A673 (cell line): ENCODE measurements at regions not wholly inside any gene's neighbourhood (a gene's known extent, or its start where the extent isn't known, plus 50 kb on each side); places are given as distances from the start of the nearest gene placed in this dataset.

ENCODE experiments used
- BruUV-seq: library from RNA; stranded (reverse); fragments of 400-500 nt; replicated peaks from 2 replicates; lab custom pipeline; 2021; lab: Mats Ljungman, UMichigan
- CTCF ChIA-PET: fragments of 300-600 bp; sonication (Branson Sonifier 250); formaldehyde crosslinking; loops from one replicate; lab custom pipeline; 2022; ENCODE audit warnings: antibody characterized with exemption; lab: Charles Lee
- POLR2A ChIA-PET: fragments of 300-600 bp; sonication (Branson Sonifier 250); formaldehyde crosslinking; loops from one replicate; lab custom pipeline; 2022; ENCODE audit warnings: antibody characterized with exemption; ENCODE audit not compliant: low non-redundant PET; lab: Charles Lee
- DNase-seq: peaks from one replicate; pipeline ENCODE4 v3.0.0-alpha.2; 2015; ENCODE audit warnings: low spot score
- H3K27ac ChIP-seq: fragments of 200-600 bp; sonication (generic); 2 replicates; pipeline ENCODE4 v1.5.1; 2016; ENCODE audit warnings: mixed run types, low read depth, mild to moderate bottlenecking, mixed read lengths, antibody characterized with exemption, low read length; ENCODE audit not compliant: poor library complexity, severe bottlenecking
- H3K27me3 ChIP-seq: fragments of 200-600 bp; sonication (generic); replicated peaks from 2 replicates; pipeline ENCODE4 v1.6.1; 2017; ENCODE audit warnings: mixed run types, low read depth, mild to moderate bottlenecking, mixed read lengths, antibody characterized with exemption, low read length; ENCODE audit not compliant: insufficient read depth, poor library complexity
- H3K36me3 ChIP-seq: fragments of 200-600 bp; sonication (generic); 2 replicates; pipeline ENCODE4 v1.6.1; 2016; ENCODE audit warnings: mixed run types, mild to moderate bottlenecking, mixed read lengths, antibody characterized with exemption, low read length; ENCODE audit not compliant: insufficient read depth, poor library complexity, severe bottlenecking
- H3K4me1 ChIP-seq: fragments of 200-600 bp; sonication (generic); 2 replicates; pipeline ENCODE4 v1.6.1; 2017; ENCODE audit warnings: mixed run types, mild to moderate bottlenecking, mixed read lengths, antibody characterized with exemption, low read length; ENCODE audit not compliant: insufficient read depth, poor library complexity, severe bottlenecking
- H3K4me3 ChIP-seq: fragments of 200-600 bp; sonication (generic); 2 replicates; pipeline ENCODE4 v1.5.1; 2016; ENCODE audit warnings: low read depth, mixed run types, mild to moderate bottlenecking, mixed read lengths, low read length; ENCODE audit not compliant: poor library complexity, severe bottlenecking
- H3K9me3 ChIP-seq: fragments of 200-600 bp; sonication (generic); 2 replicates; pipeline ENCODE4 v1.6.1; 2016; ENCODE audit warnings: mixed run types, low read depth, mild to moderate bottlenecking, mixed read lengths, antibody characterized with exemption, low read length; ENCODE audit not compliant: poor library complexity, severe bottlenecking
- EZH2 ChIP-seq: fragments of 200-600 bp; sonication (generic); IDR thresholded peaks from 2 replicates; pipeline ENCODE4 v1.6.1; 2017; ENCODE audit warnings: borderline replicate concordance, low read depth, mild to moderate bottlenecking, mixed read lengths, antibody characterized with exemption, low read length; ENCODE audit not compliant: poor library complexity, severe bottlenecking
- intact Hi-C: fragments of 100-400 bp; cut with micrococcal nuclease; formaldehyde crosslinking; loops from one replicate; pipeline ENCODE4 v1.10.0; 2022; ENCODE audit not compliant: unreplicated experiment
- TF ChIP-seq, protein P1 (sequence below): fragments of 300-800, 200-600 bp; sonication (generic); conservative IDR thresholded peaks from 2 replicates; pipeline ENCODE4 v1.5.1; 2017; ENCODE audit warnings: low read depth, mild to moderate bottlenecking, antibody characterized with exemption, low read length, moderate library complexity, mixed read lengths

DNA sequence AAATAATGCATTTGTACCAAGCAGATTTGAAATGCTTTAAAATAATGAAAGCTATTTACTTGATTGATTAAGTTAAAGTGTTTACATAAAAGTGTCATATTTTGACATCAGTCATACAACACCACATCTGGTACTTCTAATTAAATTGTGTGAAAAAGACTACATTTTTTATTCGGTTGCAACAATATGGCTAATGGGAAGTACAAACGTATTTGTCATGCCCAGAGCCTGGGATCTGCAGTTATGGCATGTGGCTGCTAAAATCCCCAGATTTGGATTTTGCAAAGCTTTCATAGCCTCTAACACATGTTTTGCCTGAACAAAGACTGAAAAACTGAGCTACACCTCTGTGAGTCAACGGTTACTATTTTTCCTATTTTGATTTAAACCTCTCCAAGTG, 66.6 kb downstream of the LLPH start:
- Histone ChIP-seq H3K9me3 (no peaks in the 10 kb centered on the region), H3K4me1 (peaks cover 85% of the 10 kb centered on the region), H3K27me3 (no peaks in the 10 kb centered on the region), H3K4me3 (no peak overlapping the region), H3K27ac (peak overlapping the region; percentile 99), H3K36me3 (no peaks in the 10 kb centered on the region)
- ChIA-PET POLR2A (interaction anchor here (0.6 kb wide), 1 partner anchor 20 kb away, joined by 3 read pairs; no protein-coding TSS in a partner anchor), CTCF (no interaction called here)
- intact Hi-C loops: loop anchor here (10.0 kb wide), 1 partner anchor 209 kb away; no protein-coding TSS in a partner anchor
- no TSS peak for BruUV-seq
- DNase-seq: peak; percentile 55
- no peak for TF ChIP-seq EZH2
- TF ChIP-seq, protein P1, sequence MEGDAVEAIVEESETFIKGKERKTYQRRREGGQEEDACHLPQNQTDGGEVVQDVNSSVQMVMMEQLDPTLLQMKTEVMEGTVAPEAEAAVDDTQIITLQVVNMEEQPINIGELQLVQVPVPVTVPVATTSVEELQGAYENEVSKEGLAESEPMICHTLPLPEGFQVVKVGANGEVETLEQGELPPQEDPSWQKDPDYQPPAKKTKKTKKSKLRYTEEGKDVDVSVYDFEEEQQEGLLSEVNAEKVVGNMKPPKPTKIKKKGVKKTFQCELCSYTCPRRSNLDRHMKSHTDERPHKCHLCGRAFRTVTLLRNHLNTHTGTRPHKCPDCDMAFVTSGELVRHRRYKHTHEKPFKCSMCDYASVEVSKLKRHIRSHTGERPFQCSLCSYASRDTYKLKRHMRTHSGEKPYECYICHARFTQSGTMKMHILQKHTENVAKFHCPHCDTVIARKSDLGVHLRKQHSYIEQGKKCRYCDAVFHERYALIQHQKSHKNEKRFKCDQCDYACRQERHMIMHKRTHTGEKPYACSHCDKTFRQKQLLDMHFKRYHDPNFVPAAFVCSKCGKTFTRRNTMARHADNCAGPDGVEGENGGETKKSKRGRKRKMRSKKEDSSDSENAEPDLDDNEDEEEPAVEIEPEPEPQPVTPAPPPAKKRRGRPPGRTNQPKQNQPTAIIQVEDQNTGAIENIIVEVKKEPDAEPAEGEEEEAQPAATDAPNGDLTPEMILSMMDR: no peak

DNA sequence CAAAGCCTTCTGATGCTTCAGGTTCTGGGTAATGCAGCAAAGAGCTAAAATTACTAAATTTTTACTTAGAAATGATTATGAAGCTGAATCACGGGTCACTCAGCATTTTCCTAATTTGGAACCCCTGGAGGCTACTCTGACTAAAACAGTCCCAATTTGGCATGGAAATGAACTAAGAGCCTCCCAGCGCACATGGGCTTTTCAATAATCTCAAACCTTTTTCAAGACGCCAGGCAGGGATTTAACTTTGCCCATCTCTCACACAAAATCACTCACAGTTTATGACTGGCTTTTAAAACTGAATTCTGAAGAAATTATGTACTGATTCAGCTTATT, 68.3 kb downstream of the LLPH start:
- TF ChIP-seq, protein P1: no peak
- no peak for TF ChIP-seq EZH2
- BruUV-seq: no TSS peak
- Histone ChIP-seq H3K9me3 (no peaks in the 10 kb centered on the region), H3K36me3 (no peaks in the 10 kb centered on the region), H3K4me3 (no peak overlapping the region), H3K4me1 (peaks cover 82% of the 10 kb centered on the region), H3K27ac (peak overlapping the region; percentile 99), H3K27me3 (no peaks in the 10 kb centered on the region)
- intact Hi-C loops: loop anchor here (10.0 kb wide), 1 partner anchor 207 kb away; no protein-coding TSS in a partner anchor
- CTCF ChIA-PET: no interaction called here
- DNase-seq: peak; percentile 58
- POLR2A ChIA-PET: interaction anchor here (0.8 kb wide), 1 partner anchor 29 kb away, joined by 6 read pairs; no protein-coding TSS in a partner anchor

GRCh38 chr12:66061557-66062289, 68.8 kb downstream of the LLPH start:
- H3K4me1 ChIP-seq: peaks cover 85% of the 10 kb centered on the region
- H3K36me3 ChIP-seq: no peaks in the 10 kb centered on the region
- TF ChIP-seq, protein P1: no peak
- TF ChIP-seq EZH2: no peak
- ChIA-PET CTCF (no interaction called here), POLR2A (interaction anchor here (0.8 kb wide), 1 partner anchor 29 kb away, joined by 6 read pairs; no protein-coding TSS in a partner anchor)
- no peaks in the 10 kb centered on the region for H3K27me3 ChIP-seq
- DNase-seq: peak; percentile 35
- BruUV-seq: no TSS peak
- H3K27ac ChIP-seq: peak overlapping the region; percentile 99
- intact Hi-C loops: loop anchor here (10.0 kb wide), 1 partner anchor 207 kb away; no protein-coding TSS in a partner anchor
- no peak overlapping the region for H3K4me3 ChIP-seq
- H3K9me3 ChIP-seq: no peaks in the 10 kb centered on the region
